AG10803 (cell line): ENCODE measurements at regions not wholly inside any gene's neighbourhood (a gene's known extent, or its start where the extent isn't known, plus 50 kb on each side); places are given as distances from the start of the nearest gene placed in this dataset.
"Not testable (repeated sequence)": the region's sequence is repeated elsewhere in the genome, so short reads cannot be mapped to it uniquely, and the experiment has no call there.

Source experiments
- DNase-seq: peaks from one replicate; pipeline ENCODE4 v3.0.0; 2010; ENCODE audit warnings: low read depth
- H3K4me3 ChIP-seq: 2 replicates; pipeline ENCODE4 v1.5.1; 2011; ENCODE audit warnings: mild to moderate bottlenecking, low read length, control low read depth
- TF ChIP-seq, protein P1 (sequence below): conservative IDR thresholded peaks from 2 replicates; pipeline ENCODE4 v1.5.1; 2011; ENCODE audit warnings: mild to moderate bottlenecking, low read length, control low read depth, inconsistent platforms

DNA sequence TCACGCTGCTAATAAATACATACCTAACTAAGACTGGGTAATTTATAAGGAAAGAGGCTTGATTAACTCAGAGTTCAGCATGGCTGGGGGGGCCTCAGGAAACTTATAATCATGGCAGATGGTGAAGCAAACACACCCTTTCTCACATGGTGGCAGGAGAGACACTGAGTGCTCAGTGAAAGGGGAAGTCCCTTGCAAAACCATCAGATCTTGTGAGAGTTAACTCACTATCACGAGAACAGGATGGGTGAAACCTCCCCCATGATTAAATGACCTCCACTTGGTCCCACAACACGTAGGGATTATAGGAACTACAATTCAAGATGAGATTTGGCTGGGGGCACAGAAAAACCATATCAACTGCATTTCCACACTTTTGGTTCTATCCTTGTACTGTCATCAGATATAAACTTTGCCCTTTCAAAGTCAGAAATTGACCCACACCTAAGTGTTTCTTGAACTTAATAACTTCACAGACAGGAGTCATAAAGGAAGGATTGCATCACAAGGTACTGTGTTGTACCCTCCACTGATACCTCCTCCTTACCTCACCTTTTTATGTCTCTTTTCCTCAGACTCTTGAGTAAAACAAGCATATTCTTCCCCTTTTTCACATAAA is 319.1 kb upstream of the PIK3R1 start:
- DNase-seq: no peak
- TF ChIP-seq, protein P1, sequence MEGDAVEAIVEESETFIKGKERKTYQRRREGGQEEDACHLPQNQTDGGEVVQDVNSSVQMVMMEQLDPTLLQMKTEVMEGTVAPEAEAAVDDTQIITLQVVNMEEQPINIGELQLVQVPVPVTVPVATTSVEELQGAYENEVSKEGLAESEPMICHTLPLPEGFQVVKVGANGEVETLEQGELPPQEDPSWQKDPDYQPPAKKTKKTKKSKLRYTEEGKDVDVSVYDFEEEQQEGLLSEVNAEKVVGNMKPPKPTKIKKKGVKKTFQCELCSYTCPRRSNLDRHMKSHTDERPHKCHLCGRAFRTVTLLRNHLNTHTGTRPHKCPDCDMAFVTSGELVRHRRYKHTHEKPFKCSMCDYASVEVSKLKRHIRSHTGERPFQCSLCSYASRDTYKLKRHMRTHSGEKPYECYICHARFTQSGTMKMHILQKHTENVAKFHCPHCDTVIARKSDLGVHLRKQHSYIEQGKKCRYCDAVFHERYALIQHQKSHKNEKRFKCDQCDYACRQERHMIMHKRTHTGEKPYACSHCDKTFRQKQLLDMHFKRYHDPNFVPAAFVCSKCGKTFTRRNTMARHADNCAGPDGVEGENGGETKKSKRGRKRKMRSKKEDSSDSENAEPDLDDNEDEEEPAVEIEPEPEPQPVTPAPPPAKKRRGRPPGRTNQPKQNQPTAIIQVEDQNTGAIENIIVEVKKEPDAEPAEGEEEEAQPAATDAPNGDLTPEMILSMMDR: no peak
- no peak overlapping the region for H3K4me3 ChIP-seq

DNA sequence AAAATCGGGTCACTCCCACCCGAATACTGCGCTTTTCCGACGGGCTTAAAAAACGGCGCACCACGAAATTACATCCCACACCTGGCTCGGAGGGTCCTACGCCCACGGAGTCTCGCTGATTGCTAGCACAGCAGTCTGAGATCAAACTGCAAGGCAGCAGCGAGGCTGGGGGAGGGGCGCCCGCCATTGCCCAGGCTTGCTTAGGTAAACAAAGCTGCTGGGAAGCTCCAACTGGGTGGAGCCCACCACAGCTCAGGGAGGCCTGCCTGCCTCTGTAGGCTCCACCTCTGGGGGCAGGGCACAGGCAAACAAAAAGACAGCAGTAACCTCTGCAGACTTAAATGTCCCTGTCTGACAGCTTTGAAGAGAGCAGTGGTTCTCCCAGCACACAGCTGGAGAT is 325.7 kb upstream of the PIK3R1 start:
- H3K4me3 ChIP-seq, DNase-seq: not testable (repeated sequence)

DNA sequence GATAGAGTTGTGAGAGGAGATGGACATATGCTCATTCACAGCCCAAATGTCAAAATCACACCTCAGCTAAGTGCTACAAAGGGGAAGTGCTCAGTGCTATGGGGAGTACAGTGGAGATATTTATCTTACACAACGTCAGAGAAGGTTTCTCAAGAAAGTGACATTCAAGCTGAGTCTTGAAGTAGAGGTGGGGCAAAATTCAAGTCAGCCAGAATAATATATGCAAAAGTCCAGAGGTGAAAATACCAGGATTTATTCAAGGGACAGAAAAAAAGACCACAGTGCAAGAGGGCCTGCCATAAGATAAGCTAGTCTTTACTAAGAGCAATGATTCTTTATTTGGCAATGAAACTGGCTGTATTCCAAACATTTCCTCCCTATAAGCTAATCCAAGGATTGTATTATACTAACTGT is 327.8 kb upstream of the PIK3R1 start:
- DNase-seq: no peak
- TF ChIP-seq, protein P1: no peak
- no peak overlapping the region for H3K4me3 ChIP-seq

DNA sequence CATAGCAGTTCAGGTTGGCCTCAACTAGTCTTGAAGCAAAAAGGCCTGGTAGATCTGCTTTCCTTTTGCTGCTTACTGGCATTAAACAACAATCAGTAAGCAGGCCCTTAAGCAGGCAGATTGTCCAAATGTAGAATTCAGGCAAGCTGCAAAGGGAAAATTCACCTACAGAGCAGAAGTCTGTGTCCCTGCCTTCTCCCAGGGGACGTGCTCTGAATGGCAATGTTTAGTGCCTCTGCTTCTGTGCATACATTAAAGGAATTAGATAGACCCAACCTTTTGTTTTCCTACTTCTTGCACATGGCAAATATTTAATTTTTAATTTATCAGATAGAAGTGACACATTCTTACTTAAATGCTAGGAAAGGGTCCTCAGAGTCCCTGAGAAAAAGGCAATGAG is 328.8 kb upstream of the PIK3R1 start:
- H3K4me3 ChIP-seq: no peak overlapping the region
- TF ChIP-seq, protein P1: no peak
- no peak for DNase-seq

DNA sequence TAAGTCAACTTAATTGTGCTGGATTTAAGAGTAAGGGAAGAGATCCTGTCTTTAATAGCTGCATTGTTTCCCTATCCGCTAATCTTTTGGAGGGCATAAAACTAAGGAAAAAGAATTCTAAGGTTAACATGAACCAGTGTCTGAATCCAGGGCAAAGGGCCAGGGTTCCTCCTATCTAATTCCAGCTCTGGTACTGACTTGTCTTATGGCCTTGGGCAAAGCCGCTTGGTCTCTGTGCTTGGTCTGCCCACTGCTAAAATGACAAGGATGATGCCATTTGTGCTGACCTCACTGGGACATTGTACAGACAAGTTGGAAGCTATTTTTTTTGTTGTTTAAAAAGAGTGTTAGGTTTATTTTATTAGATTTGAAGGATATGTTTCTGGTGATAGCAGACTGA is 334.7 kb upstream of the PIK3R1 start:
- no peak overlapping the region for H3K4me3 ChIP-seq
- TF ChIP-seq, protein P1: no peak
- no peak for DNase-seq

DNA sequence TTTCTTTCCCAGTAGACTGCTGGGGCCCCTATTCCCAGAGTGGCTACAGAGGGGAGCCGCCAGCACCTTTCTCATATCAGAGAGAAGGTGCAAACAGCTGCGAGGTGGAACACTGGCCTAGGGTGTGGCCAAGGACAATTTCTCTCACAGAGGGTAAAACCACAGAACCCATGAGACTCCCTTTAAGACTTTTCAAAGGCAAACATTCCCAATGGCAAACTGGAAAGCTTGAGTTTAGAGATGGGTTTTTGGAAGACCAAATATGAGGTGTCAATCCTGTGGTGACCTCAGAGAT is 335.1 kb upstream of the PIK3R1 start:
- DNase-seq: no peak
- no peak overlapping the region for H3K4me3 ChIP-seq
- TF ChIP-seq, protein P1: no peak

DNA sequence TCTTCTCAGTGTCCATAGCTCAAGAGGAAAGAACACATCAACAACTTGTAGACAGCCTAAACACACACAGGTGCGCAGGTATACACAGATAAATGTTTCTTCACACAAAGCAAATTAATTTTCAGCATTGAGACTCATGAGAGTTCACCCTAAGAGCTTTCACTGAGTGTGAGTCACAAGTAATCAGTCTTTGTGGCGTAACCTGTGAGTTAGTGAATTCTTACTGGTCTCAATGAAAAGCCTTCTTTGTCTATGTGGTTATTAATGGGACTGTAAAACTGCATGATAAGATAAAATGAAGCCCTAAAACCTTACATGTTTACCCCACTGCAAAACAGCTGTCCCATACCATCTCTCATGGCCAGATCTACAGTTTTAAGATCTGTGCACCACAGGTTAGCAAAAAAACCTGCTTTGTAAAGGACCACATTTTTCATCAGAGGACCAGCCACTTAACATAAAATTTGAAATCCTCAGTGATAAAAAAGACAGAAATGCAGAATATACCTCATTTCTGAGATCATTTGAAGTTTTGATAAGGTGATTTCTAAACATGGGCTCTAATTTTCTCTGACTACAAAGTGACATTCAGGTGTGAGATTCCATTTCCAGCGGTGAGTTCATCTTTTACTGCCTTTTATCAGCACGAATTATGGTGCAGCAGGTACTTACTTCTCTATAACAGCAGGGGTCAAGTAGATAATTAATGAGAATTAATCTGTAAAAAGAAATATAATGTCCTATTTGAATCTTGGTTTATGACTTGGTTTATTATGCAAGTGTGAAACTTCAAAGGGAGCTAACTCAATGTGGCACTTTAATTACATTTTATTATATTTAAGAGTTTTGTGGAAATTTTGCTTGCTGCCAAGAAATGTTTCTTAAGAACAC is 335.7 kb upstream of the PIK3R1 start:
- H3K4me3 ChIP-seq: no peak overlapping the region
- peak; percentile 29 for DNase-seq
- TF ChIP-seq, protein P1: no peak
